Kidney capillary endothelial cell (primary cell): ENCODE measurements at regions not wholly inside any gene's neighbourhood (a gene's known extent, or its start where the extent isn't known, plus 50 kb on each side); places are given as distances from the start of the nearest gene placed in this dataset.

Experiments used
- DNase-seq: peaks from one replicate; pipeline ENCODE4 v3.0.0-alpha.2; 2018; ENCODE audit warnings: low spot score

GRCh38 chr7:73964786-73965185 lies 63.2 kb upstream of the ELN start:
- DNase-seq = no peak

GRCh38 chr7:73966062-73966940 lies 61.7 kb upstream of the ELN start:
- no peak for DNase-seq

- no peak for DNase-seq
Measured at GRCh38 chr7:73966941-73967831, 60.8 kb upstream of the ELN start.

- no peak for DNase-seq
Measured at GRCh38 chr7:73967832-73968290, 60.1 kb upstream of the ELN start.

GRCh38 chr7:73968487-73968886 lies 59.5 kb upstream of the ELN start:
- no peak for DNase-seq

GRCh38 chr7:73969991-73970390 lies 58.0 kb upstream of the ELN start:
- no peak for DNase-seq

- no peak for DNase-seq
Measured at GRCh38 chr7:73970801-73971229, 57.2 kb upstream of the ELN start.

GRCh38 chr7:73971322-73971703 lies 56.7 kb upstream of the ELN start:
- no peak for DNase-seq

GRCh38 chr7:73971704-73972341 lies 56.1 kb upstream of the ELN start:
- DNase-seq = no peak

GRCh38 chr7:73972614-73973013 lies 55.4 kb upstream of the ELN start:
- no peak for DNase-seq

- no peak for DNase-seq
Measured at GRCh38 chr7:73973091-73973490, 54.9 kb upstream of the ELN start.

GRCh38 chr7:73974101-73974947 lies 53.6 kb upstream of the ELN start:
- no peak for DNase-seq

GRCh38 chr7:73974948-73975926 lies 52.7 kb upstream of the ELN start:
- no peak for DNase-seq

- no peak for DNase-seq
Measured at GRCh38 chr7:73976761-73977618, 51.0 kb upstream of the ELN start.

GRCh38 chr7:73977619-73978618 lies 50.1 kb upstream of the ELN start:
- no peak for DNase-seq
